Activated CD8-positive, alpha-beta T cell treated with anti-CD3 and anti-CD28 coated beads for 36 hours (primary cell): ENCODE measurements at regions not wholly inside any gene's neighbourhood (a gene's known extent, or its start where the extent isn't known, plus 50 kb on each side); places are given as distances from the start of the nearest gene placed in this dataset.

Source experiments
- ATAC-seq: fragments of 200-7000 bp; cut with Tn5 transposase; one replicate; pipeline ENCODE4 v1.10.0; 2021; ENCODE audit warnings: mild to moderate bottlenecking, moderate library complexity
- CTCF ChIA-PET: fragments of 350-600 bp; sonication (Branson Sonifier 250); formaldehyde crosslinking; loops from one replicate; lab custom pipeline; 2021; ENCODE audit warnings: antibody characterized with exemption; lab: Charles Lee
- POLR2A ChIA-PET: fragments of 350-600 bp; sonication (Branson Sonifier 250); formaldehyde crosslinking; loops from one replicate; lab custom pipeline; 2021; ENCODE audit warnings: antibody characterized with exemption; lab: Charles Lee
- DNase-seq: peaks from one replicate; pipeline ENCODE4 v3.0.0-alpha.2; 2020
- H3K27ac Mint-ChIP-seq: one replicate; pipeline ENCODE4 v1.8.0; 2021; ENCODE audit warnings: mild to moderate bottlenecking, mixed read lengths
- H3K27me3 Mint-ChIP-seq: one replicate; pipeline ENCODE4 v1.8.0; 2021; ENCODE audit warnings: mixed read lengths
- H3K36me3 Mint-ChIP-seq: one replicate; pipeline ENCODE4 v1.8.0; 2021; ENCODE audit warnings: low read depth, mixed read lengths
- H3K4me1 Mint-ChIP-seq: one replicate; pipeline ENCODE4 v1.8.0; 2021; ENCODE audit warnings: low read depth, mixed read lengths
- H3K4me3 Mint-ChIP-seq: one replicate; pipeline ENCODE4 v1.8.0; 2021; ENCODE audit warnings: mild to moderate bottlenecking, moderate library complexity, mixed read lengths
- H3K9me3 Mint-ChIP-seq: one replicate; pipeline ENCODE4 v1.8.0; 2021; ENCODE audit warnings: mixed read lengths
- CTCF ChIP-seq: fragments of 200-600 bp; IDR thresholded peaks from one replicate; pipeline ENCODE4 v1.8.0; 2022; ENCODE audit warnings: antibody characterized with exemption, mild to moderate bottlenecking
- intact Hi-C: fragments of 100-400 bp; cut with micrococcal nuclease; formaldehyde crosslinking; loops from one replicate; pipeline ENCODE4 v1.10.0; 2022

- no peak for TF ChIP-seq CTCF
- H3K4me3 Mint-ChIP-seq: no peak overlapping the region
- CTCF ChIA-PET: no interaction called here
- H3K4me1 Mint-ChIP-seq: no peaks in the 10 kb centered on the region
- intact Hi-C loops: no loop called here
- no peak overlapping the region for H3K27ac Mint-ChIP-seq
- peaks cover 3% of the 10 kb centered on the region for H3K9me3 Mint-ChIP-seq
- no peaks in the 10 kb centered on the region for H3K27me3 Mint-ChIP-seq
- H3K36me3 Mint-ChIP-seq: no peaks in the 10 kb centered on the region
- DNase-seq (no peak), ATAC-seq (no peak)
- POLR2A ChIA-PET: no interaction called here
Observed at GRCh38 chr1:60589046-60589748, 493.2 kb upstream of the NFIA start.

GRCh38 chr1:60584371-60584770 is 498.0 kb upstream of the NFIA start:
- intact Hi-C loops: no loop called here
- CTCF ChIA-PET: no interaction called here
- Mint-ChIP-seq H3K27ac (no peak overlapping the region), H3K4me1 (peaks cover 2% of the 10 kb centered on the region), H3K4me3 (no peak overlapping the region), H3K27me3 (no peaks in the 10 kb centered on the region), H3K36me3 (no peaks in the 10 kb centered on the region), H3K9me3 (peaks cover 12% of the 10 kb centered on the region)
- POLR2A ChIA-PET: no interaction called here
- no peak for TF ChIP-seq CTCF
- no peak for ATAC-seq
- no peak for DNase-seq

- POLR2A ChIA-PET: no interaction called here
- intact Hi-C loops: no loop called here
- no peaks in the 10 kb centered on the region for H3K27me3 Mint-ChIP-seq
Observed at GRCh38 chr1:60583696-60584095, 498.7 kb upstream of the NFIA start.

GRCh38 chr1:60581455-60582220 is 500.7 kb upstream of the NFIA start:
- TF ChIP-seq CTCF: no peak
- Mint-ChIP-seq H3K4me1 (peaks cover 2% of the 10 kb centered on the region), H3K9me3 (peaks cover 12% of the 10 kb centered on the region), H3K36me3 (no peaks in the 10 kb centered on the region), H3K27me3 (no peaks in the 10 kb centered on the region), H3K4me3 (no peak overlapping the region), H3K27ac (no peak overlapping the region)
- CTCF ChIA-PET: no interaction called here
- intact Hi-C loops: no loop called here
- DNase-seq (no peak), ATAC-seq (no peak)
- POLR2A ChIA-PET: no interaction called here

More at GRCh38 chr1:60583696-60584095, 498.7 kb upstream of the NFIA start:
- peaks cover 2% of the 10 kb centered on the region for H3K4me1 Mint-ChIP-seq
- DNase-seq (no peak), ATAC-seq (no peak)
- H3K9me3 Mint-ChIP-seq: peaks cover 12% of the 10 kb centered on the region
- H3K27ac Mint-ChIP-seq: no peak overlapping the region
- no peaks in the 10 kb centered on the region for H3K36me3 Mint-ChIP-seq
- no peak overlapping the region for H3K4me3 Mint-ChIP-seq
- no peak for TF ChIP-seq CTCF
- CTCF ChIA-PET: no interaction called here

- CTCF ChIA-PET: no interaction called here
- ATAC-seq (no peak), DNase-seq (no peak)
- no peak overlapping the region for H3K4me3 Mint-ChIP-seq
- POLR2A ChIA-PET: no interaction called here
- H3K36me3 Mint-ChIP-seq: no peaks in the 10 kb centered on the region
- no peaks in the 10 kb centered on the region for H3K27me3 Mint-ChIP-seq
- H3K4me1 Mint-ChIP-seq: peaks cover 2% of the 10 kb centered on the region
- H3K27ac Mint-ChIP-seq: no peak overlapping the region
- no peaks in the 10 kb centered on the region for H3K9me3 Mint-ChIP-seq
- intact Hi-C loops: no loop called here
- TF ChIP-seq CTCF: no peak
Observed at GRCh38 chr1:60577029-60577428, 503.5 kb upstream of the C1orf87 start.
